HG03280 (cell line): ENCODE measurements at regions not wholly inside any gene's neighbourhood (a gene's known extent, or its start where the extent isn't known, plus 50 kb on each side); places are given as distances from the start of the nearest gene placed in this dataset.

Source experiments
- ATAC-seq: cut with Tn5 transposase; IDR thresholded peaks from one replicate; pipeline ENCODE4 v1.9.1; 2021; ENCODE audit warnings: mild to moderate bottlenecking, moderate library complexity; ENCODE audit not compliant: unreplicated experiment

DNA sequence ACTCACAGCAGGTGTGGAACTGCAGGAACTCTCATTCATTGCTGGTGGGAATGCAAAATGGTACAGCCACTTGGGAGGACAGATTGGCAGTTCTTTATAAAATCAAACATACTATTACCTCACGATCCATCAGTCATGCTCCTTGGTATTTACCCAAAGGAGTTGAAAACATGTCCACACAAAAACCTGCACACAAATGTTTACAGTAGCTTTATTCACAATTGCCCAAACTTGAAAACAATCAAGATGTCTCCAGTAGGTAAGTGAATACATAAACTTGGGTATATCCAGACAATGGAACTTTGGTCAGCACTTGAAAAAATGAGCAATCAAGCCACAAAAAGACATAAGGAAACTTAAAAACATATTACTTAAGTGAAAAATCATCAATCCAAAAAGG, 215.5 kb downstream of the IRX1 start:
- no peak for ATAC-seq

DNA sequence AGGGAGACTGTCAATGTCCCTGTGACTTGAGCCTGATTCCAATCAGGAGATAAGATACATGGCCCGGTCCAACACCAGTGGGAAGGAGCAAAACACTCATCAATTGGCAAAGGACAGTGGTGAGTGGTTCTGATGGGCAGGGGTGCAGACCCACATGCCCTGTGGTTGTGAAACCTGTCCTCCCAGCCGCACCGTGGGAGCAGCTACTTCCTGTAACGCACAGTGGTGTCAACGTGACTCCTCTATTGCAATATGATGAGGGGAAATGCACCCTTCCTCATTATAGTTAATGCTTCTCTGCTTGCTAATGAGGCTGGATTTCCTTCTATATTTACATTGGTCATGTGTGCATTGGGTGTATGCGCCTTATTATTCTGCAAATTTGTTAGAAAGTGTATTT, 223.0 kb downstream of the IRX1 start:
- ATAC-seq = no peak

DNA sequence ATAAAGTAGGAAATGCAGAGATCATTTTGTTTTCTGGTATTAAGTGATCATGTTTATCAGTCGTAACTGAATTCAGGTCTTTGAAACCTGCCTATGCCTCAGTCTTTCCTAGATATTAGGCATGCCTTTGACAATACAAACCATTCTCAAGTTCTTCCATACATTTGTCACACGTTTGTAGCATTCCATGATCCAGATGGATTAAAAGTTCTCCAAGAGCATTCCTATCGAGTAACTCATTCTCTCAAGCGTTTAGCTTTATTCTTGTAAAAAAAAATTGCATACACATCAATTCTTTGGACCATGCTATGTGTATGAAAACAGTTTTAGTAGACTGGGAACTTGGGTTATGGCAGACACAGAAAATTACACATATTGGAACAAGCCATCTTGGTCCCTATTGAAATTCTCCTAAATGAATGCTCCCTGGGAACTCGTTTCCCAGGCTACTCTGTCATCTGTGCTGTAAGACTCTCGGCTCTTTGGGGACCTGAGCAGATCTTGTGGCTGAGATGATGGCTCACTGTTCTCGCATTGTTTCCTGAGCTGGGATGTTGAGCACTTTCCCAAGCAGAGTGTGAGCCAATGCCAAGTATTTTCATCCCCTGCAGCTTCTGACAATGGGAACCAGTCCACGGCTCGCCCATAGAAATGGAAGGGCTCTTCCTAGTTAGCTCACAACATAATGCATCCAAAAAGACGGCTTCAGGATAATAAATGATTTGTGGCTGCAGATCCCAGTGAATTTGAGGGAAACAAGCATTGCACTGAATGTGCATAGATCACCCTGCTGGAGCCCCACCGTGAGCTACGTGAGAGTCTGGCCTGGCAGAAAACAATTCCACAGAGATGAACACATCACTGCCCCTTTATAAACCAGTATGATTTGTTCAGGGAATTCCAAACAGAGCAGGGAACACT, 230.2 kb downstream of the IRX1 start:
- ATAC-seq = no peak

DNA sequence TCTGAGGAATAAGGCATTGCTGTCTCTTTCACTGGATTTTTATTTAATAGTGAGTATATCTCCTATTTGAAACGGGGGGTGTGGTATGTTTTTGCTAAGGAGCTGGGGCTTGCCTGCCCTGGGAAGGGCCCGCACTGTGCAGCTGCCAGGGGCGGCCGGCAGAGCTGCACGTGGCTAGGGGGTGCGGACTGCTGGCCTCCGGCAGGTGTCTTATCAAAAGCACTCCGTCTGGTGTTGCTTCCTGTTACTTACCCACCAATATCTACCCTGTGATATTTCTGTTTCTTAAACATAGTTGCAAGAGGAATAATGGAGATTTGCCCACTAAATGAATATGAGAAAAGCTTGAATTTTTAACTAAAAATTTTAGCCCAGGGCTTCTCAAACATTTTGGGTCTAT, 232.0 kb downstream of the IRX1 start:
- ATAC-seq = no peak

DNA sequence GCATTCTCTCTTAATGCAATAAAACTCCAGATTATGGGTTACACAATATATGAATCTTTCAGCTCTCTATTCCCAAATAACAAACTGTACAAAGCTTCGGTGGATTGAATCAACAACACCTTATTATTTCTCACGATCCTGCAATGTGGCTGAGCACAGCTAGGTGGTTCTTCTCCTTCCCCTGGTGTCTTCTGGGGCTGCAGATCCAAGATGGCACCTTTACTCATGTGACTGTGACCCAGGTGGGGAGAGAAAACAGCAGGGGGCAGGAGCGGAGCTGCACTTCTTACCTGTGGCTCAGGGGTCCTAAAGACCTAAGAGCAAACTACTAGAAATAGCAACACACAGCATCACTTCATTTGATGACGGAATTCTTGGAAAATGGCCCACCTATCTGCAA, 233.1 kb downstream of the IRX1 start:
- no peak for ATAC-seq

DNA sequence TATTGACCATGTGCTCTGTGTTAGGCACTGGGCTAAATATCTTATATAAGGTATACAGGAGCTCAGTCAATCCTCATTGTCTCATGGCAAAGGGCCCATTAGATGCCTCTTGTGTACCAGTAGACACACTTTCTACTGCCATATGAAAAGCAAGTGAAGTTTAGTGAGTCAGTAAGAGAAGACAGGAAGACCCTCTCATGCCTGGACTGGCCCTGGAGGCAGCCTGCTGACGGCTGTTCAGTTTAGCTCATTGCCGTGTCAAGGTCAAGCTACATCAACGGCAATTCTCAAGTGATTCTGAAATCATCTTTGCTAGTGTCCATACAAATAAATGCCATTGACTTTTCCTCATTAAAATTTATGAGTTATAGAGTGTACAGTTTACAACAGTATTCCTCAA, 237.9 kb downstream of the IRX1 start:
- ATAC-seq = no peak

DNA sequence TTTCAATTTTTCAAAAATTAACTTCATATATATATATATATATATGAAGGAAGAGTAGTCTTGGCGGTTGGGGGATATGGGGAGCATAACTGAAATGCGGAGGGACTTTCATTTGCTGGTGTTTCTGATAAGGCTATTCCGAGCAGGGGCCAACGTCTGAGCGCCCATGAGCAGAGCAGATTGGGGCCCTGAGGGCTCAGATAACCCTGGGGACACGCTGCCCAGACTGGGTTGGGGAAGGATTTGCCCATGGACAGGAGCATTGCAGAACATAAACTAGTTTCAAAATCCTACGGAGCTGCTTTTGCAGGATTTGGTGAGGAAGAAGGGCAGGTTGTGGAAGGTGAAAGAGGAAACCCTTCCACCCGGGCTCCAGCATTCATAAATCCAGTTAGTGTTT, 240.2 kb downstream of the IRX1 start:
- no peak for ATAC-seq

DNA sequence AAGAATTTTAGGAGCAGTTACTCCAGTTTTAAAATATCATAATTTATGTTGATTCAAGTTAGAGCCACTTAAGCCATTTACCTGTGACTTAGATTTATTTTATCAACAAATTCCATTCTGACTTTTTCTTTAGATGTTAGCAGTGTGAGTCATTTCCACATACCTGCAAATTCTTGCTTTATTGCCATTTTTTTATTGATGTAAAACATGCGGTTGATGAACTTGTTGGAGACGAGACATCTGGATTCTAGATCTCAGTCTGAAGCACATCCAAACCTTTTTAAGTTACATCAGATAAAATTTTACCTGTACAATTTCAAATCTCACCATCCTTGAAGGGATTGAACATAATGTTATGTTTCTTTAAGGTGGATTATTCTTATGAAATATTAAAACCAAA, 240.9 kb downstream of the IRX1 start:
- ATAC-seq = no peak

DNA sequence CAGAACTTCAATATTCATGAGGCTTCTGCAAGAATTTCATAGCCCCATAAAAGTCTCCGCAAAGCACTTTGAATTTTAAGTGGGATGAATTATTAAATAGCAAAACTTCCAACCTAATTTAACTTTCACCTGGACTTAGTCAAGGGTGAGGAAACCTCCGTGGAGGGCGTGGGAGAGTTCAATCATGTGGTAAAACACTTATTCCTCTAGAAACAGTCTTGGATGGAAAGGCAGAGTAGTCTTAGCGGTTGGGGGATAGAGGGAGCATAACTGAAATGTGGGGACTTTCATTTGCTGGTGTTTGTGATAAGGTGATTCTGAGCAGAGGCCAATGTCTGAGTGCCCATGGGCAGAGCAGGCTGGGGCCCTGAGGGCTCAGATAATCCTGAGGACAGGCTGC, 241.9 kb downstream of the IRX1 start:
- ATAC-seq = no peak

DNA sequence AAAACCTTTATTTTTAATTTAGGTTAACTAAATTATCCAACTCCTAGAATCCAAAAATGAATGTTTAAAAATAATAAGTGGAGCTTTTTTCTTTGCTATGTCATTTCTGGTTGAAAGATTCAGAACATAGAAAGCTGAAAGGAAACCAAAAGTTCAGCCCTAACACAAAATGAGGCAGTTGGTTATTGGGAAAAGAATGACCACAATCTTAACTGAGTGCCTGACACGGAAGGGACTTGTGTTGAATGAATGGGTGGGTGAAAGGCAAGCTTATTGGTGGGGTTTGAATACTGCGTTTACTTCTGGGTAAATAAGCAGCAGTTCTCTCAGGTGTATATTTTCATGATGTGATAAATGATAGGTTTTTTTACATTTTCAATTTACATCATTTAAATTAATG, 243.5 kb downstream of the IRX1 start:
- ATAC-seq = no peak

DNA sequence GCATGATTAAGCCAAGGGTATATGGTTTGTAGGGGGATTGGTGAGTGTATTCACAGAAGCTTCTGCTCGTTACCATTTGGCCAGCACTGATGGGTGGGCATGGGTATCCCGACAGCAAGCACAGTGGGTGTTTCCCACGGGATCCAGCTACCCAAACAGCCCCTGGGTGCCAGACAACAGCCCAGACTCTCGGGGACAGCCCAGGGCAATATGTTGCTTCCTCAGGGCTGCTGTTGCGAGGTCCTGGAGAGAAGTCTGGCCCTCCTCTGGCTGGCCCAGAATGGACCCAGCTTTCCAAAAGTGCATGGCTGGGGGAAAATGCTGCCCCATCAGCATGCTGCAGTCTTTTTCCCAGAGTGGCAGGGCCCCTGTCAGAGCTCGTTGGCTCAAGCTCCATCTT, 247.0 kb downstream of the IRX1 start:
- no peak for ATAC-seq

DNA sequence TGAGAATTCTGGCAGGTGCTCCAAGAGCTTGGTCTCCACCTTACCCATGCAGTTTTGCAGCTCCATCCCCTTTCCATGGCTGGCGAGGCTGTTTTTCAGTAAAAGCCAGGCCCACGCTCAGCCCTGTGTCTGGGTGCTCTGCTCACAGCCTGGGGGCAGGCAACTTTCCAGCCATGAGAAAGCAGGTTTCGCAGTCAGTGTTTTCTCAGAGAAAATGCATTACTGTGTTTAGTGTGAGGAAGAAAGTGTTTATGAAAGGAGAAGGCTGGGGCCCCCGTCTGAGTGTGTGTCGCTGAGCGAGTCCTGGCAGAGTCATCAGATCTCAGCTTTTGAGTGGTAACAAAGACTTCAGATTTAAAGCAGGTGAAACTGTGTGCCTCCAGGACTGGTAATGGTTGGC, 248.1 kb downstream of the IRX1 start:
- no peak for ATAC-seq

DNA sequence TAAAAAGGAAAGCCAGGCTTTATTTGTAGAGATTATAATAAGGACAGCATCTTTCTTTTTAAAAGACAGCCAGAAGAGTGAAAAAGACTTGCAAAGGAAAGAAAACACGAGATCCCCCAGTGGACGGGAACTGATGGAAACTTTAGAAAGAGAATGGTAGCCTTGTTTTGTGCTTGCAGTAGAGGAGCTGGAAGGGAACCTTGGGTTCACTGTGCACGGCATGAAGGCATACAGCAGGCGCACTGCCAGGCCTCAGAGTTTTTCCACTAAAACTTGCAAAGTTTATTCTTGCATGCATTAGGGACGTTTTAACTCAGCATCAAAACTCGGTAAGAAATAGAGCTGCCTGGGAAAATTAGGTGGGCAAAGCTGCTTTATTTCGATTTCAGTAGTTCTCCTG, 248.6 kb downstream of the IRX1 start:
- no peak for ATAC-seq

DNA sequence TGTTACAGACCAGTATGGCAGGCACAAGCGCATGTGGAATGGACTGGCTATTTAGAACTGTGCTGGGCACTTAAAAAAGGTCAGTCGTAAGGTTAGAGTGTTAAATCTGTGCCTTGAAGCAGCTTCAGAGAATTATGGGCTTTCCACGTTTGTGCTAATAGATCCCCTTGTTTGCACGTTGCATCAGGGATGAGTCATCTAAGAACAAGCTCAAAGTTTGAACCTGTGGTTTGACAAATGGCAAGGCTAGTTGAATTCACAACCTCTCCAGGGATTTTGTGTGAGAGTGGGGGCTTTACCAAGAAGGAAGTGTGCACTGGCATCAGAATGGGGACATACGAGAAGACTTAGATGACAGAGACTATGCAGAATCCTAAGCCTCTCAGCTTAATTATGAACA, 249.6 kb downstream of the IRX1 start:
- no peak for ATAC-seq

DNA sequence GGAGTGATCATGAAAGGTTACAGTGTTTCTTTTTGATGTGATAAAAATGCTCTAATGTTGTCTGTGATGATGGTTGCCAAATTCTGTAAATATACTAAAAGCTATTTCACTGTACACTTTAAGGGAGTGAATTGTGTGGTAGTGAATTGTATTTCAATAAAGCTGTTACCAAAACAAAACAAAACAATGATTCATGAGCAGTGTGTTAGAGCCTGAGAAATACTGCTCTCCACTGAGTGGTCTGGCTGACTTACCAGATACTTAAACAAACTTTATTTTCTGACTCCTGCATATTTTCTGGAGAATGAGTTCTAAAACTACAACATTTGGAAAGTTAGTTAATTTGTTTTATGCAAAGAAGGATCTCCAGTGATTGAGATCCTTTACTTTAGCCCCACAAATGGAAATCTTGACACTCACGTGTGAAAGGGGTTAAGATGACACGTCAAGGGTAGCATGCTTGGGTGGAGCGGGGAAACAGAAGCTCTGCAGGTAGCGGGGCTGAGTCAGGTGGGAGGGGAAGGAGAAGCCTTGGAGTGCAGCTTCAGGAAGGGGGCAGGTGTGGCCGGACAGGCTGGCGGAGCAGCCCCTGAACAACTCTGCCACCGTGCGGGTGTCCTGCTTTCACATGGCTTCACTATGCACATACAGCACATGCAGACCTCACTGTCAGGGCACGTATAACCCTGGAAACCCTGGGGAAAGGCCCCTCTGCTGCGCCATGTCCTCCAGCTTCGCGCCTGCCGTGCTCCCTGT, 256.7 kb downstream of the IRX1 start:
- ATAC-seq = no peak

DNA sequence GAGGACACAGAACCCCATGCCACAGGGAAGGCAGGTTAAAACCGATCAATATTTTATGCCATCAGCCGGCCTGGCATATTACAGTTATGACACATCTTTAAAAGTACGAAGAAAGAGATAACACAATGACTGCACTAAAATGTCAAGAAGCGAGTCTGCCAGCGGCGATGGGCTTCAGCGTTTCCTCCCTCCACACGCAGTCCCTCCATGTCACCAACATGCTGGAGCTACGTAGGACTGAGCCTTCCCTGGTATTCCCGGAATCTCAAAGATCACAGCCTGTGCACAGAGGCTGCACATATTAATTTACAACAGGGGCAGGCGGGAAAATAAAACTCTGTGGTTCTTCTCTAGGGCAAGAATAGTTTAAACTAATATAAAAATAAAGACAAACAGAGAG, 257.7 kb downstream of the IRX1 start:
- ATAC-seq = no peak

DNA sequence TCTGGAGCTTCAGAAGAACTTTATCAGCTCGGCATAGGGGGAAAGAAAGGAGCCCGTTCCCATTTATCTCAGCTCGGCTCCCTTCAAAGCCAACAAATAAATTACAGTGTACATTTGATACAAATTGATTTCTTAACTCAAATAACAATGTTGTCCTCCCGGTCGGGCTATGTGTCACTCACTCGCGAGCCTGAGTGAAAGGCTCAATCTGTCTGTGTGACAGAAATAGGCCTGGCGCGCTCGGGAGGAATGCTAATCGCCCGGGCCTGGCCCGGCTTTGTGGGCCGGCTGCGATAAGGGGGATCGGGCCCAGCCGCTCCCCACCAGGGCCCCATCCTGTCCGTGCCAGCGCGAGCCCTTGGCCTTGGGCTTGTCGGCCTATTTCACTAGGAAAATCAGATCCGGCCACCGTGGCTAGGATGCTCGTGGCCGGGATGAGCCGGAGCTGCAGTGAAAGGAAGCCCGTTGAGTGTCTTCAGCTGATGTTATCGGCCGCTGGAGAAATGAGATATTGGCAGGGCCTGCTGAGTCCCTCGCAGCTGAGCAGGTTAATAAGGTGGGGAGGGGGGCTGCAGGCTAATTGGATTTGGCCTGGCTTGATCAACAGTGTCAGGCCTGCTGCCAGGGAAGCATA, 258.7 kb downstream of the IRX1 start:
- no peak for ATAC-seq

DNA sequence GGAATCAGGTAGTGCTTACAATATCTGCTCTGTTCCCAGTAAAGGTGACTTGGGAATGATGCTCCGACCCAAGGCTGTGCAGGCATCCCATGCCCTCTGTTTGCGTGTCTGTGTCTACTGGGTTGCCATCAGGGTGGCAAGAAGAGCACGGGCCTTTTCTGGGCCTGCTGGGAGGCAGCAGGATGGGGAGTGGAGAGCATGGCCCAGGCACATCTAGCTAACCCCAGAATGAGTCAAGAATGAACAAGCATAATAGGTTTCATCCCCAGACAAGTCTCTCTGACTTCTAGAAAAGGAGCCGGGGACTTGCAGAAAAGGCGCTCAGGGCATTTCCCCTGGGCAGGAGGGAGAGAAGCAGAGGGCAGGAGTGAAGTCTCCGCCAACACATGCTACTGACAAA, 260.4 kb downstream of the IRX1 start:
- no peak for ATAC-seq

DNA sequence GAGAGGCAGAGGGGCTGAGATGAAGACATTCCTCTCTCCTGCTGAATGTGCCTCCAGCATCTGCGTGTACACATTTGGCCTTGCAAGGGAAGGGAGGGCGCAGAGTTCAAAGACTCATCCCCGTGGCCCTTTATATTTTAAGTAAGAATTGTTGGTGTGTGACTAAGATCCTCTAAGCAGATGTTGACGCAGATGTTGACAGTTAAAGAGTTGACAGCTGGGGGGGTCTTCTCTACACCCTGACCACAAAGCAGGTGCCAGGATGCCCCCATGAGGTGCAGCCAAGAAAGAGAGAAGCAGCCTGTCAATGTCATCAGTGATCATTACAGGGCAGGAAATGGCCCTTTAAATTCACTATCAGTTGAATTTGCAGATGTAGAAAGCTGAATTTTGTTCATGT, 262.9 kb downstream of the IRX1 start:
- ATAC-seq = no peak

DNA sequence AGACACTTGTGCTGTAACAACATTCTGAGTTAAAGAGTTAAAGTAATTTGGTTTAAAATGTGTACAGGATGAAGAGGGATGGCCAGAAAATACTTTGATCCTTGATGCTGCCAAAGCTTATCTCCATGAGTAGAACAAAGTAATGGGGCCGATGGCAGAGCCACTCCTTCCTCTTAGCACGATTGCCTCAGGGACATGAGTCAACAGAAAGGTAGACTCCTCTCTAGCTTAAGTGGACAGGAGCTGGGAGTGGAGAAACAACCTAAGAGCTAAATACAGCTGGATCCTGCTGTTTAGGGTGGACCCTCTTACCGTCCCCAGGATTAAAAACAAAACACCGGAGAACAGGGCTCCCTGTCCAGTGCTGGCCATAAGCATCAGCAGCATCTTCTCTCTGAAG, 267.3 kb downstream of the IRX1 start:
- no peak for ATAC-seq

DNA sequence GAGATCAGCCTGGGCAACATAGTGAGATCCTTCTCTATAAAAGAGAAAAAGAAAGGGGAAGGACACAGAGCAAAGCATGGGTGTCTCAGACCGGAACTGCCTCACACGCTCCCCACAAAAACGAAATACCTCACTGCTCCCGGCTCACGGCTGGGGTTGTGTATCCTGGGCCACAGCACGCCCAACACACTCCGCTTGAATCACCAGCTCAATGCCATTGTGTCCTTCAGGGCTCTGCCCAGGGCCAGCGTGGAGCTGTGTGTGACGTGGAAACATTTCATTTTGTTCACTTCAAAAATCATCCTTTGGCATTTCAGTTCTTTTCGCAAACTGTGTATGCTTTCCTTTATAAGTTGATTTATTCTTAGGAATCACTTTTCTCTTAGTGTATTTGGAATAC, 279.5 kb downstream of the IRX1 start:
- no peak for ATAC-seq

DNA sequence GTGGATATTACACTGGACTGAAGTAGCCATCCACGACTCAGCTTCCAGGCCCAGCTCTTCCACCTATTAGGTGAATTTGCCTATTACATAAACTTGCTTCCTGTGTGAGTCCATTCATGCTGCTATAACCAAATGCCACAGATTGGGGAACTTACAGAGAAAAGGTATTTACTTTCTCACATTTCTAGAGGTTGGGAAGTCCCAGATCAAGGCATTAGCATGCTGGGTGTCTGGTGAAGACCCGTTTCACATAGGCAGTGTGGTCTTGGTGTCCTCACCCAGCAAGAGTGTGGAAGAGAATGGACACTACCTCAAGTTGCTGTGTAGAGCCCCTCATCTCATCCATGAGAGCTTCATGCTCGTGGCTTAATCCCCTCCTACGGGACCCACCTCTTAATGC, 282.6 kb downstream of the IRX1 start:
- ATAC-seq = no peak
